ENCODE measurements at regions not wholly inside any gene's neighbourhood (a gene's known extent, or its start where the extent isn't known, plus 50 kb on each side); places are given as distances from the start of the nearest gene placed in this dataset.

GRCh38 chr17:33972763-33973162, 282.3 kb upstream of the CCL2 start:
- TF ChIP-seq, protein P1, sequence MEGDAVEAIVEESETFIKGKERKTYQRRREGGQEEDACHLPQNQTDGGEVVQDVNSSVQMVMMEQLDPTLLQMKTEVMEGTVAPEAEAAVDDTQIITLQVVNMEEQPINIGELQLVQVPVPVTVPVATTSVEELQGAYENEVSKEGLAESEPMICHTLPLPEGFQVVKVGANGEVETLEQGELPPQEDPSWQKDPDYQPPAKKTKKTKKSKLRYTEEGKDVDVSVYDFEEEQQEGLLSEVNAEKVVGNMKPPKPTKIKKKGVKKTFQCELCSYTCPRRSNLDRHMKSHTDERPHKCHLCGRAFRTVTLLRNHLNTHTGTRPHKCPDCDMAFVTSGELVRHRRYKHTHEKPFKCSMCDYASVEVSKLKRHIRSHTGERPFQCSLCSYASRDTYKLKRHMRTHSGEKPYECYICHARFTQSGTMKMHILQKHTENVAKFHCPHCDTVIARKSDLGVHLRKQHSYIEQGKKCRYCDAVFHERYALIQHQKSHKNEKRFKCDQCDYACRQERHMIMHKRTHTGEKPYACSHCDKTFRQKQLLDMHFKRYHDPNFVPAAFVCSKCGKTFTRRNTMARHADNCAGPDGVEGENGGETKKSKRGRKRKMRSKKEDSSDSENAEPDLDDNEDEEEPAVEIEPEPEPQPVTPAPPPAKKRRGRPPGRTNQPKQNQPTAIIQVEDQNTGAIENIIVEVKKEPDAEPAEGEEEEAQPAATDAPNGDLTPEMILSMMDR (IDR thresholded peaks at IDR 0.05): no peak
- TF ChIP-seq POLR2A (IDR thresholded peaks at IDR 0.05): no peak

Data from Peyer's patch (tissue), 4 donors.